GM23338 (cell line): ENCODE measurements at regions not wholly inside any gene's neighbourhood (a gene's known extent, or its start where the extent isn't known, plus 50 kb on each side); places are given as distances from the start of the nearest gene placed in this dataset.

Experiments
- ATAC-seq: fragments of 200-7000 bp; cut with Tn5 transposase; 3 replicates; pipeline ENCODE4 v1.9.1; 2020
- DNase-seq: peaks from one replicate; pipeline ENCODE4 v3.0.0-alpha.2; 2015; ENCODE audit warnings: low spot score
- H2AFZ ChIP-seq: fragments of 200-600 bp; sonication (generic); 2 replicates; pipeline ENCODE4 v1.8.0; 2016; ENCODE audit warnings: antibody characterized with exemption, mild to moderate bottlenecking, moderate library complexity
- H3F3A ChIP-seq: fragments of 200-600 bp; sonication (generic); replicated peaks from 2 replicates; pipeline ENCODE4 v1.8.0; 2017; ENCODE audit warnings: antibody characterized with exemption, mixed run types, low read depth
- H3K27ac ChIP-seq: fragments of 200-600 bp; sonication (generic); 2 replicates; pipeline ENCODE4 v1.6.1; 2016; ENCODE audit warnings: low read depth
- H3K27me3 ChIP-seq: fragments of 200-600 bp; sonication (generic); 2 replicates; pipeline ENCODE4 v1.8.0; 2016; ENCODE audit warnings: mild to moderate bottlenecking, mixed run types, moderate library complexity; ENCODE audit not compliant: insufficient read depth
- H3K36me3 ChIP-seq: fragments of 200-600 bp; sonication (generic); 2 replicates; pipeline ENCODE4 v1.8.0; 2016; ENCODE audit warnings: mild to moderate bottlenecking; ENCODE audit not compliant: insufficient read depth
- H3K4me1 ChIP-seq: fragments of 200-600 bp; sonication (generic); 2 replicates; pipeline ENCODE4 v1.8.0; 2016; ENCODE audit warnings: mild to moderate bottlenecking, moderate library complexity; ENCODE audit not compliant: insufficient read depth
- H3K4me2 ChIP-seq: fragments of 200-600 bp; sonication (generic); 2 replicates; pipeline ENCODE4 v1.7.1; 2017; ENCODE audit warnings: mixed run types
- H3K4me3 ChIP-seq: fragments of 200-600 bp; sonication (generic); 2 replicates; pipeline ENCODE4 v1.6.1; 2016; ENCODE audit warnings: mixed run types
- H3K79me2 ChIP-seq: fragments of 200-600 bp; sonication (generic); replicated peaks from 2 replicates; pipeline ENCODE4 v1.8.0; 2017; ENCODE audit warnings: mild to moderate bottlenecking; ENCODE audit not compliant: insufficient read depth
- H3K9me2 ChIP-seq: fragments of 200-600 bp; sonication (generic); 2 replicates; pipeline ENCODE4 v1.8.0; 2017; ENCODE audit not compliant: insufficient read depth
- H4K20me1 ChIP-seq: fragments of 200-600 bp; sonication (generic); replicated peaks from 2 replicates; pipeline ENCODE4 v1.8.0; 2017; ENCODE audit warnings: mild to moderate bottlenecking; ENCODE audit not compliant: insufficient read depth
- H3K27ac Mint-ChIP-seq: 2 replicates; pipeline ENCODE4 v1.8.0; 2020; ENCODE audit warnings: inconsistent platforms, mild to moderate bottlenecking, moderate library complexity, mixed read lengths
- H3K27me3 Mint-ChIP-seq: 3 replicates; pipeline ENCODE4 v1.8.0; 2022; ENCODE audit warnings: low read depth, mild to moderate bottlenecking, moderate library complexity, mixed read lengths, inconsistent platforms; ENCODE audit not compliant: insufficient read depth, poor library complexity
- H3K36me3 Mint-ChIP-seq: 3 replicates; pipeline ENCODE4 v1.8.0; 2021; ENCODE audit warnings: low read depth, mild to moderate bottlenecking, inconsistent platforms, moderate library complexity, mixed read lengths
- H3K4me1 Mint-ChIP-seq: 3 replicates; pipeline ENCODE4 v1.8.0; 2020; ENCODE audit warnings: mild to moderate bottlenecking, inconsistent platforms, mixed read lengths
- H3K4me3 Mint-ChIP-seq: 3 replicates; pipeline ENCODE4 v1.8.0; 2021; ENCODE audit warnings: moderate library complexity, mild to moderate bottlenecking, inconsistent platforms, mixed read lengths
- H3K9me3 Mint-ChIP-seq: 3 replicates; pipeline ENCODE4 v1.8.0; 2020; ENCODE audit warnings: moderate library complexity, mild to moderate bottlenecking, inconsistent platforms, mixed read lengths
- CREB1 ChIP-seq: fragments of 250-450 bp; sonication (Bioruptor Pico); IDR thresholded peaks from 2 replicates; pipeline ENCODE4 v1.5.0; 2020; ENCODE audit warnings: low read depth, mild to moderate bottlenecking, moderate library complexity
- CTCF ChIP-seq, 2 experiments: fragments of 200-600 bp in 1 of 2; sonication (generic) in 1 of 2; conservative IDR thresholded peaks; 2 replicates each; pipeline versions ENCODE4 v1.5.1 to v1.6.1; 2016 to 2017; ENCODE audit warnings: antibody characterized with exemption in 2 of 2, low read depth in 2 of 2, mild to moderate bottlenecking in 2 of 2, moderate library complexity in 1 of 2
- ETS1 ChIP-seq: IDR thresholded peaks from 2 replicates; pipeline ENCODE4 v1.6.1; 2016; ENCODE audit warnings: antibody characterized with exemption
- EZH2 ChIP-seq: fragments of 200-600 bp; sonication (generic); IDR thresholded peaks from one replicate; pipeline ENCODE4 v1.8.0; 2017; ENCODE audit warnings: antibody characterized with exemption, mild to moderate bottlenecking, low read depth; ENCODE audit not compliant: unreplicated experiment
- EZH2phosphoT487 ChIP-seq: fragments of 200-600 bp; sonication (generic); IDR thresholded peaks from one replicate; pipeline ENCODE4 v1.8.1; 2018; ENCODE audit warnings: antibody characterized with exemption; ENCODE audit not compliant: unreplicated experiment
- JUNB ChIP-seq: IDR thresholded peaks from one replicate; pipeline ENCODE4 v1.6.1; 2016; ENCODE audit warnings: antibody characterized with exemption; ENCODE audit not compliant: unreplicated experiment
- NANOG ChIP-seq: IDR thresholded peaks from 2 replicates; pipeline ENCODE4 v1.6.1; 2016; ENCODE audit warnings: antibody characterized with exemption, borderline replicate concordance
- POLR2AphosphoS5 ChIP-seq: IDR thresholded peaks from 2 replicates; pipeline ENCODE4 v1.6.1; 2016; ENCODE audit warnings: antibody characterized with exemption, low read depth
- REST ChIP-seq: IDR thresholded peaks from one replicate; pipeline ENCODE4 v1.6.1; 2018; ENCODE audit warnings: antibody characterized with exemption; ENCODE audit not compliant: unreplicated experiment
- STAT1 ChIP-seq: IDR thresholded peaks from one replicate; pipeline ENCODE4 v1.6.1; 2016; ENCODE audit warnings: antibody characterized with exemption; ENCODE audit not compliant: unreplicated experiment
- ZNF114 ChIP-seq: fragments of 250-450 bp; sonication (Bioruptor Pico); IDR thresholded peaks from 2 replicates; pipeline ENCODE4 v1.5.0; 2020; ENCODE audit warnings: mild to moderate bottlenecking, moderate library complexity
- ZNF331 ChIP-seq: fragments of 250-450 bp; sonication (Bioruptor Pico); IDR thresholded peaks from 2 replicates; pipeline ENCODE4 v1.5.0; 2020; ENCODE audit warnings: low read depth, mild to moderate bottlenecking, moderate library complexity
- ZNF462 ChIP-seq: fragments of 250-450 bp; sonication (Bioruptor Pico); IDR thresholded peaks from 2 replicates; pipeline ENCODE4 v1.5.0; 2020; ENCODE audit warnings: mild to moderate bottlenecking, moderate library complexity

- Mint-ChIP-seq H3K4me3 (no peak overlapping the region), H3K36me3 (no peaks in the 10 kb centered on the region), H3K27me3 (peaks cover 2% of the 10 kb centered on the region), H3K27ac (no peak overlapping the region), H3K4me1 (peaks cover 4% of the 10 kb centered on the region; the same call in 2 of the 3 replicates), H3K9me3 (no peaks in the 10 kb centered on the region)
- Histone ChIP-seq H3F3A (no peaks in the 10 kb centered on the region), H4K20me1 (no peaks in the 10 kb centered on the region; the same call in 1 of the 2 replicates), H3K27me3 (no peaks in the 10 kb centered on the region), H3K4me2 (no peak overlapping the region), H3K4me3 (no peak overlapping the region), H3K79me2 (no peaks in the 10 kb centered on the region), H3K4me1 (no peaks in the 10 kb centered on the region), H3K27ac (no peak overlapping the region), H3K9me2 (no peaks in the 10 kb centered on the region), H2AFZ (no peak overlapping the region), H3K36me3 (no peaks in the 10 kb centered on the region)
- ATAC-seq (no peak), DNase-seq (no peak)
- TF ChIP-seq REST (no peak), NANOG (no peak), EZH2phosphoT487 (no peak), ZNF331 (CRISPR knock-in tag) (no peak), CREB1 (CRISPR knock-in tag) (no peak), STAT1 (no peak), EZH2 (no peak), ZNF114 (no peak), ETS1 (no peak), POLR2AphosphoS5 (no peak), CTCF (conservative IDR thresholded peaks at IDR 0.05; ENCODE audit: low read depth in 2 of 2) (no peak), JUNB (no peak), ZNF462 (CRISPR knock-in tag) (no peak)
These were observed 151.1 kb downstream of the FAM76B start for GRCh38 chr11:95638501-95638900.
